OCI-M2 (cell line): ENCODE measurements at regions not wholly inside any gene's neighbourhood (a gene's known extent, or its start where the extent isn't known, plus 50 kb on each side); places are given as distances from the start of the nearest gene placed in this dataset.
"Not testable (repeated sequence)": the region's sequence is repeated elsewhere in the genome, so short reads cannot be mapped to it uniquely, and the experiment has no call there.

ENCODE experiments used
- DNase-seq: peaks from one replicate; lab custom pipeline; 2025; ENCODE audit not compliant: unreplicated experiment; lab: John Stamatoyannopoulos, UW

DNA sequence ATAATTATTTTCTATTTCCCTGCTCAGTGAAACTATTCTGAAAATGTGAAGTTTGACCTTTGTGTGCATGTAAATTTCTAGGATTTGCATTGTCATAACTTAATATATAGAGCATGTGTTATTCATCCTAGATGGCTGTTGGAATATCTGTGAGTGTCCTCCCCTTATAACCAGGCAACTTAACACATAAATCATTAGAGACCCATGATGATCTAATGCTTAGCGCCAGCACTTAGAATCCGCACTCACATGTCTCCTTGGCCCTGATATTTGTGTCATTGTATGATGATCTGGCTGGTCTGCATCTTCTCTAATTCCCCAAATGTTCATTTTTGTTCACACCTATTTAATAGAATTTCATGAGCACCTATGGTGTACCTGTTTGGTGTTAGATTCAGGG, 1354.5 kb downstream of the XPNPEP1 start:
- DNase-seq = no peak

DNA sequence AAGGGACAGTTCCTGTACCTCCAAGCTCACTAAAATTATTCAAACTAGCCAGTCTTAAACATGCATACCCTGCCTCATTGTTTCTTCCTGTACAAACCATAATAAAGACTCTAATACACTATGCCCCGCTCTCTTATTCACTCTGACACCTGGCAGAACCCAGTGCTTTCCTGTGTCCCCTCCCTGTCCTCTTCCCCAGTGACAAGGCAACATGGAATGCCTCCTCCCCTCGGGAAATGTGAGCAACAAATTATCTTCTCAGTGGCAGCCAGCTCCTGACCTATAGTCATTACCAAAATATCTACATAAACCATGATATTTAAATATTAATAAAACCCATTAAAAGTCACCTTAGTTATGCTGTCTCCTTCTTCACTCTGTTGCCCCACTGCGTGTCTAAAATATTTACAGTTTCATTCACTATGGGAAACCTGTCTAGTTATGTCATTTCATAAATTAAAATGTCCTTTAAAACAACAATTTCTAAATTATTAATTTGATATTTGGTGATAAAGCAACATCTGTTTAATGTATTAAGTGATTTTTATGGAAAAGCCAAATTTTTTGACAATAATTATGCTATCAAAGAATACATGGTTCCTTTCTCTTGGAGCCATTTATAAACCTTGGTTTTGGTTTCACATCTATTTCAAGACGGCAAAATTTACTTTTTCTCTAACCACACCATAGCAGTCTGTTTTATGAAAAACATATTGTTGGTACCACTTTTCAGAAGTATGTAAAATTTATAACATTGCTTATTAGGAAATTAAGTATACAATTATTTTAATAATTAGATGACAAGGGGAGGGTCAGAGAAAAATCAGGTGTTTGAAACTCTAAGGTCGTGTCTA, 1355.2 kb downstream of the XPNPEP1 start:
- no peak for DNase-seq

DNA sequence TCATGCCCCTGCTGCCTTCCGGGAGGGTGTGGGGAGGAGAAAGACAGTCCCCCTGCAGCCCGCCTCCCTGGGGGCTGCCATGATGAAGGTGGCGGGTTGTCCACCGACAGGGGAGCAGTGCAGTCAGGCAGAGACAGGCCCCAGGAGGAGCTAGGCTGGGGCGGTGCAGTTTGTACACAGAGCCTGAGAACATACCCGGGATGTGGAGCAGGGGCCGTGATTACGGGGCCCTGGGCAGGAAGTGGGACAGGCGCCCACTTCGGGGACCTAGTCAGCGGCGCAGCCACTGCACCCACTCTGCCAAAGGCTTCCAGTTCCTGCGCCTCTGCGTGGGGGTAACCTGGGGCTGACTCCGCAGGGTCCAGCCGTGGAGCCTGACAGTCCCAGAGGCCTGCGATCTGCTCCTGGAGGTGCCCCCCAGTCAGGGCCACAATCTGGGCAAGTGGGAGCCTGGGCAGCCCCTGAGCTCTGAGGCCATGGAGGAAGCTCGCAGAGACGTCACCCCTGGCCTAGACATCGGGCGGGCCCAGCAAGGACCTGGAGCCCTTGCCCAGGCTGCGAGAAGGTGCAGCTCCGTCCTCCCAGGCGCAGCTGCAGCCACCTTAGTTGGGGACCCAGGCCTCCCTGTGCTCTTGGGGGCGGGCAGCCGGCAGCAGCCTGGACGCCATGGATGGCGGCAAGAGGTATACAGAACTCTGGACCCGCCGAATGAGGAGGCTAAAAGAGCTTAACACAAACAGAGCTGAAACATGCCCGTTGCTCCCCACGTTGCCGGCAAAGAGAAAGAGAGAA, 1356.8 kb downstream of the XPNPEP1 start:
- DNase-seq = no peak

DNA sequence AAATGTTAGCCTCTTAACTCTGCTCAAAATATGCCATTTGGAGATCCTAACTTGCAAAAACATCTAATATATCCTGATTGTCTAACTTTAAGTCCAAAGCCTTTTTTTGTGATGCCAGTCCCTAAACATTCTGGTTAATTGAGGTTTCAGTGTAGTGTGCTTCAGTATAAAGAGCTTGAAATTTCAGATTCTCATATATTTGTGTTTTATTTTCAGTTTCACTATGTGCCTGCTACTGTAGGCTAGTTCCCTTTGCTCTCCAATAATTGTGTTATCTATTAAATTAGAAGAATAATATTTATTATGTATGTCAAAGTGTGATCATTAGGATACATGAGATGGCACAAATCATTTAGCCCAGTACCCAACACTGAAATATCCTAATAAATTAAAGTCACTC, 1361.2 kb downstream of the XPNPEP1 start:
- no peak for DNase-seq

DNA sequence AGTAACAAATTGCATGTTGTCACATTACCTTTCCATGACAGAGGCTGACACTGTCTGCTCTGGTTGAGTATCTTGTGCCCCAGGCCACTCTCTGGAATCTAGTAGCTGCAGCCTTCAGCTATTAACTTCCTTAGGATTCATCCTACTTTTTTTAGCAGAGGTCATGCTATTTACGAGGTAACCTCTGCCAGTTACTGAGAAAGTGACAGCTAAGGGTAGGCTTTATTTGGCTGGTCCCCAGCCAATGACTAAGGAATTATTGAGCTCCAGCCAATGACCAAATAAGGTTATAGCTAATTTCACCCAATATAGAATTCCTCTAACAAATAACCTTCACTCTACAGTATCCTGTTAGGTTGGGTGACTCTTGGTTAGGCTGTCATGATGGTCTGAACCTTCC, 1361.7 kb downstream of the XPNPEP1 start:
- no peak for DNase-seq

DNA sequence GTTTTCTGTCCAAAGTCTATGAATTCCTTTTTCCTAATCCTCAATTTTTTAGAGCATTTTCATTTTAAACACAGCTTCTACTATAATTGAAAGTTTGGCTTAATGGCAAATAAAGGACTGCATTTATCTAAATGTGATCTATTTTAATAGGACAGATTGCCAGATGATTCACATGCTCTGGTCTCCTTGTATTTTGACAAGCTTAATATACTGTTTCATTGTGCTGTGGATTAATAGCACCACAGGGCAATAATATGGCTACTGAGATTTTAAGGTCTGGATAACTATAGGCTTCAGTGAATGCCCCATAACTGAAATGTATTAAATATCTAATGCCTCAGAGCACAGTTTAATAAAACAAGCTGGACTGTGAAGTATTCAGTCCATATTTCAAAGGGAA, 1362.8 kb downstream of the XPNPEP1 start:
- no peak for DNase-seq

DNA sequence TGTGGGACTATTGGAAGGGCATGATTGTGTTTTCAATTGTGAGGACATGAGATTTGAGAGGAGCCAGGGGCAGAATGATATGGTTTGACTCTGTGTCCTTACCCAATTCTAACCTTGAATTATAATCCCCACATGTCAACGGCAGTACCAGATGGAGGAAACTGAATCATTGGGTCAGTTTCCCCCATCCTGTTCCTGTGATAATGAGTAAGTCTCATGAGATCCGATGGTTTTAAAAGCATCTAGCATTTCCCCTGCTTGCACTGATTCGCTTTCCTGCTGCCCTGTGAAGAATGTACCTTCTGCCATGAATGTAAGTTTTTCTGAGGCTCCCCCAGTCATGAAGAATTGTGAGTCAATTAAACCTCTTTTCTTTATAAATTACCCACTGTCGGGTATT, 1367.1 kb downstream of the XPNPEP1 start:
- DNase-seq = no peak

DNA sequence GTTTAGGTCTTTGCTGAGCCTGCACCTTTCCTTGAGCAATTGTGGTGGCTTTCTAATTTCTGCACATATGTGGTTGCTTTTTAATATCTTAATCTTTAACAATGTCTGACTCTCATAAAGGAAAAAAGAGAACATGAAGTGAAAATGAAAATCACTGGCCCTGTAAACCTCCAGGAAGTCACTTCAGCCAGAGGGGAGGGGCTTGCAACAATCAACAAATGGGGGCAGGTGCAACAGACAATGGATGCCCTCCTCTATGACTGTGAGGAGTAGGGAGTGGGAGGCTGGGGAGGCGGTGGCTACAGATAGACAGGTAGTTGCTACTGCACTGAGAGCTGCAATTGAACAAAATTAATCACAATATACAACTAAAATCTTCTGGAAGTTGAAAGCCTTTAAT, 1377.4 kb downstream of the XPNPEP1 start:
- no peak for DNase-seq

DNA sequence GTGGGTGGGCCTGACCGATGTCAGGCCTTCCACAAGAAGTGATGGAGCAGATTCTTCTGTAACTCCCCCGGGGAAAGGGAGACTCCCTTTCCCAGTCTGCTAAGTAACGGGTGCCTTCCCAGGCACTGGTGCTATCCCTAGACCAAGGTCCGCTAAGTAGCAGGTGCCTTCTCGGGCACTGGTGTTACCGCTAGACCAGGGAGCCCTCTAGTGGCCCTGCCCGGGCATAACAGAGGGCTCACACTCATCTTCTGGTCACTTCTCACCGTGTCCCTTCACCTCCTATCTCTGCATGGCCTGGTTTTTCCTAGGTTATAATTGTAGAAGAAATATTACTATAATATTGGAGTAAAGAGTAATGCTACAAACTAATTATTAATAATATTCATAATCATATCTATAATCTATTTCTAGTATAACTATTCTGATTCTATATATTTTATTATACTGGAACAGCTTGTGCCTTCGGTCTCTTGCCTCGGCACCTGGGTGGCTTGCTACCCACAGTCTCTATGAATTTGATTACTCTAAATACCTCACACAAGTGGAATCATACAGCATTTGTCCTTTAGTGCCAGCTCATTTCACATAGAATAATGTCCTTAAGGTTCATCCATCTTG, 1378.7 kb downstream of the XPNPEP1 start:
- DNase-seq = peak; percentile 7

DNA sequence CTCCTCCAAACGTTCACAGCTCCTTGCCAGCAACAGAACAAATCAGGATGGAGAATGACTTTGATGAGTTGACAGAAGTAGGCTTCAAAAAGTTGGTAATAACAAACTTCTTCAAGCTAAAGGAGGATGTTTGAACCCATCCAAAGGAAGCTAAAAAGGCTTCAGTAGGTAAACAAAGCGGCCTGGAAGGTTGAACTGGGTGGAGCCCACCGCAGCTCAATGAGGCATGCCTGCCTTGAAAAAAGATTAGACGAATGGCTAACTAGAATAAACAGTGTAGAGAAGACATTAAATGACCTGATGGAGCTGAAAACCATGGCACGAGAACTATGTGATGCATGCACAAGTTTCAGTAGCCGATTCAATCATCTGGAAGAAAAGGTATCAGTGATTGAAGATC, 1369.0 kb upstream of the SORCS1 start:
- DNase-seq = not testable (repeated sequence)

DNA sequence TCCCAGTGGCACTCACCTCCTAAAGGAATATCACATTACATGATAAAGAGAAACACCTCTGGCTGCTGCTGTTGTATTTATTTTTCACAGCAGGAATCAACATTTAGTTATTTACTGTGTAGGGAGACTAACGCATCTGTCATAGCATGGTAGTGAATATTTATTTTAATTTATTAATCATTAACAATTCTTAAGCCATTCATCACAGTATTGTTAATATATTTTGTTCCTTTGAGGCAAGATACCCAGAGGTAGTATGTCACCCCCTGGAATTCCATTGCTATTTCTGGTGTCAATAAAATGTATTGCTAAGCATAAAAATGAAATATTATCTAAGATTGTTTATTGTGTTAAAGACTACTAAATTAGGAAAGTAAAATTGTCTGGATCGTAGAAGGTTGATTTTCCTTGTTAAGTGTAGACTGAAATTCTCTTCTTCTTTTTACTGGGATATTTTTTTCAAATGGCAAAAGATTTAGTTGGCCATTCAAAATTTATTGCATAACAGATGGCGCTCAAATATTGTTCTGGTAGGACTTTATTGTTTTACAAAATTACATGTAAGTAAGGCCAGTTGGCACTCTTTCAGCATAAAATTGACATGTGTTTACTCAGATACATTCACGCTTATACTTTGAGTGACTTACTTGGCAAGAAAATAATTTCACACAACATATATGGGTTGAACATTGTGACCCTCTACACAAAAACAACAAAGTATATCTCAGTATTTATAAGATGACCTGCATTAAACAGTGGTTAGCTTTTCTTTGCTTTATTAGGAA, 1358.7 kb upstream of the SORCS1 start:
- no peak for DNase-seq

DNA sequence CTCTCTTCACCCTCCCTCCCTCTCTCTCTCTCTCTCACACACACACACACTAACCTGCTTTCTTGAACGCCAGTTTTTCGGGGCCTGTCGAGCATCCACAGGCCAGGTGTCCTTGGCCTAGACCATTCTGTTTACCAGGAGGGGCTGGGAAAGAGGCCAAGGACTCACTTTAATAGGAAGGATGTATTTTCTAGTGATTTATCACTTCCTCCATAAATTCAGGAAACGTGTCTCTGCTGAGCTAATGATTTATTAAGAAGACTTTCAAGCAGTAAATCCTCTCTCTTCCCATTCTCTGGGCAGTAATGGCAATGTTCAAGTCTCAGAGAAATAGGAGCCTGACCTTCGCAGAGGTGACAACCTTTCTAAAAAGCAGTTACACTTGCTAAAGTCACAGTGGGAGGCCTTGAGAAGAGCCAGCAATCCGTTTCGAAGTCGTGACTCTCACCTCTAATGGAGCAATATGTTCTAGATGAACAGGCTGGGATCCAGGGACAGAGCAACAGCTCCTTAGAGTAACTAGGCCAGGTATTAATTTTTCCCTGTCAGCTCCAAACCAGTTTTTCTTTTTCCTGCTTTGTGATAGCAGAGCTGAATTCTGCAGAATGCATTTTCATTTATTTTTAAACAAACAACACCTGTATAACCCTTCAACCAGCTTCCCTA, 1357.5 kb upstream of the SORCS1 start:
- no peak for DNase-seq

DNA sequence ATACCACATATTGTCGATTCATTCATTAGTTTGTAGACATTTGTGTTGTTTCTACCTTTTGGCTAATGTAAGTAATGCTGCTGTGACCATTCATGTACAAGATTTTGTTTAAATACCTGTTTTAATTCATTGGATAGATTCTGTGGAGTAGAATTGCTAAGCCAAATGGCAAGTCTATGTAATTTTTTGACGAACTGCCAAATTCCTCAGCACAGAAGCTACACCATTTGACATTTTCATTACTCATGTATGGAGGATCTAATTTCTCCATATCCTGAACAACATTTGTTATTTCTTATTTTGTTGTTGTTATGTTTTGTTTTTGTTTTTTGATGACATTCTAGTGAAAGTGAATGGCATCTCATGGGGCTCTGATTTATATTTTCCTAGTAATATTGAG, 1351.3 kb upstream of the SORCS1 start:
- no peak for DNase-seq

DNA sequence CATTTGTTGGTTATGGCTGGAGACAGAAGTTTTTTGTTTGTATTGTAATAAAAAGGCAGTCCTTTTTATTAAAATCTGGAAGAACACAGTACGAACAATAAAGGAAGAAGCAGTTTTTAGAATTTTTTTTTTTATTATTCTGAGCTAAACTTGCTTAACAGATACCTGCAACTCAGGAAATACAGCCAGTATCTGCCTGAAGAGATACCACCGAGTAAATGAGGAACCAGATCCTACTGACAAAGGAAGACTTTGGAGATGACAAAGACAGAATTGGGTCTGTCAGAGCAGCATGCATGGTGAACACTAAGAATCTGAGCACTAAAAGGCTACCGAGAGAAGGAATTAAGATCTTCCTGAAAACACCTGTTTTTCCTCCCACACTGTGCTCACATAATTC, 1335.9 kb upstream of the SORCS1 start:
- DNase-seq = no peak

DNA sequence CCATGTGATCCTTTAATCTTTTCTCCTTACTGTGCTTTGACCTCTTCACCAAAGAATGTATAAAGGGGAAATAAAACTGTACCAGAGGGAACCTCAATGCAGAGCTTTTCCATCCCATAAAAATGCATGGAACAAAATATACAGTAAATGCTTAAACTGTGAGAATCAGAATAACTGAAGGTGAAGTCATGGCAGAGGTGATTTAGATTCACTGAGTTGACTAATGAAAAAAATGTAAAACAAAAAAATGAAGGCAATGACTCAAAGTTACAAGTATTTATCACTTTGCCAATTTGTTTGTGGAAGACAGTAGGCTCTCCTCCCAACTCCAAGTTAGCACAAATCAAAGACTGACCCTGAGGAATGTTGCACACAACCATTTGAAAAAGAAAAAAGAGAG, 1331.6 kb upstream of the SORCS1 start:
- no peak for DNase-seq

DNA sequence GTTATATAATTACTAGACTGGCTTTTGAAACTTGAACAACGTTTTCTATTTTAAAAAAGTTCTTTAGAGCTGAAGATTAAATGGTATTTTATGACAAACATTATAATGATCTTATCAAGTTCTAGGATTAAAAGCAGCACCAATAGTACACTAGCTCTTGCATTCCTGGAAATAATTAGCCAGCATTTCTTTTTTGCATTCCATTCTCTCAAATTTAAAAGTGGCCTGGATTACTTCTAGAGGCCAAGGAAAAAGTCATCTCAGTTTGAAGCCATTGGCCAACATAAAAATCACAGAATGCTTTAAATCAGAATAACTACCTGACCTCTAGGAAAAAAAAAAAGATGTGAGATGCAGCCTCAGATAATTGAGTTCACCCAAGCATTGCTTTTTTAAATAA, 1326.4 kb upstream of the SORCS1 start:
- no peak for DNase-seq

DNA sequence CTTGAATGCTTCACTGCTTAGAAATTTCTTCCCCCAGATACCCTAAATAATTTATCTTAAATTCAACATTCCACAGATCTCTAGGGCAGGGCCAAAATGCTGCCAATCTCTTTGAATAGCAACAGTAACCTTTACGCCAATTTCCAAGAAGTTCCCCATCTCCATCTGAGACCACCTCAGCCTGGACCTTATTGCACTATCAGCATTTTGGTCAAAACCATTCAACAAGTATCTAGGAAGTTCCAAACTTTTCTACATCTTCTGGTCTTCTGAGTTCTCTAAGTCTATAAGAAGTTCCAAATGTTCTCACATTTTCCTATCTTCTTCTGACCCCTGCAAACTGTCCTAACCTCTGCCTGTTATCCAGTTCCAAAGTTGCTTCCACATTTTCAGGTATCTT, 1306.9 kb upstream of the SORCS1 start:
- DNase-seq = no peak

DNA sequence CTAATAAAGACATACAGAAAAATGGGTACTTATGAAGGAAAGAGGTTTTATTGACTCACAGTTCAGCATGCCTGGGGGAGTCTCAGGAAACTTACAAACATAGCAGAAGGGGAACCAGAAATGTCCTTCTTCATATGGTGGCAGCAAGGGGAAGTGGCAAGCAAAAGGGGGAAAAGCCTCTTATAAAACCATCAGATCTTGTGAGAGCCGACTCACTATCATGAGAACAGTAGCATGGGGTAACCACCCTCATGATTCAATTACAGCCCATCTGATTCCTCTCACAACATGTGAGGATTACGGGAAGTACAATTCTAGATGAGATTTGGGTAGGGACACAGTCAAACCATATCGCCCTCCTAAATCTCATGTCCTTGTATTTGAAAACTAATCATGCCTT, 1305.4 kb upstream of the SORCS1 start:
- no peak for DNase-seq

DNA sequence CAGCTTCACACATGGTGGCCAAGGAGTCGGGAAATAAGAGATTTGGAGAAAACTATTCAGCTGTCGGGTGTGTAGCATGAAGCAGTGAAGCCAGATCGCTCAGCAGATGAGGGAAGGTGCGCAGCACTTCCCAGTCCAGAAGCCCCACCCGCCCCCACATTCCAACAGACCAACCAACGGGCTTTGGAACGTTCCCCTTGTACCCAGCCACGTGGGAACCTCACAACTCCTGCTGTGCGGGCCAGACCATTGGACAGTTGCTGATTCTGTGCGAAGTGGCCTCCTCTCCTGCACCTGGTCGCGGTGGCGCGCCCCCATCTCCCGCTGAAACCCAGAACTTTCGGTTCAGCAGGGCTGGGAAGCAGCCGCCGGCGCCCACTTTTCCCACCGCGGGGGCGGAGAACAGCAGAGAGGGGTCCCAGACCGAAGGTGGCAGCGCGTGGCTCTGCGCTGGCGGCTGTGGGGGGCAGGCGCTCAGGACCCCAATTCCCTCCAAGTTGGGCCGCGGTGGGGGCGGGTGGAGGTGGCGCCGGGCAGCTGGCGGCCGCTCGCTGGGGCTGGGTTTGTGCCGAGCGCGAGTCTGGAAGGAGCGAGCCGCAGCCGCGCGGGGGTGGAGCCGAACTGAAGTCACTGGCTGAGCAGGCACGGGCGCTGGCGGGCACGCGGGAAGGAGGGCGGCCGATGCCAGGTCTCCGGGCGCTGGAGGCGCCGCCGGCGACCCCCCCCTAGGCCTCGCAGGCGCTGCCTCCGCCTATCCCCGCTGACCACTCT, 1301.5 kb upstream of the SORCS1 start:
- DNase-seq = no peak

DNA sequence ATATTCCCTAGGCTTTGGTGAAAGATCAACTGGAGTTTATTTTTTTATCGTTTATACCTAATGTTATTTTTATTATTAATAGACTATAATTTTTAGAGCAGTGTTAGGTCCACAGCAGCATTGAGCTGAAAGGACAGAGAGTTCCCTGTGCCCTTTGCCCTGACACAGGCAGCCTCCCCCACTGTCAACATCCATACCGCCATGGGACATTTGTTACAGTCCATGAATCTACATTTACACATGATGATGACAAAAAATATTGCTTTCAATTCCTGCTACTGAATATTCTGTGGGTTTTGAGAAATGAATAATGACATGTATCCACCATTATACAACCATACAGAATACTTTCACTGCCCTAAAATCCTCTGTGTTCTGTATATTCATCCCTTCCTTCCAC, 1297.5 kb upstream of the SORCS1 start:
- DNase-seq = no peak
